GM18870 (cell line): ENCODE measurements at regions not wholly inside any gene's neighbourhood (a gene's known extent, or its start where the extent isn't known, plus 50 kb on each side); places are given as distances from the start of the nearest gene placed in this dataset.
"Not testable (repeated sequence)": the region's sequence is repeated elsewhere in the genome, so short reads cannot be mapped to it uniquely, and the experiment has no call there.

Source experiments
- ATAC-seq: cut with Tn5 transposase; IDR thresholded peaks from one replicate; pipeline ENCODE4 v1.9.1; 2021; ENCODE audit warnings: moderate library complexity; ENCODE audit not compliant: unreplicated experiment

DNA sequence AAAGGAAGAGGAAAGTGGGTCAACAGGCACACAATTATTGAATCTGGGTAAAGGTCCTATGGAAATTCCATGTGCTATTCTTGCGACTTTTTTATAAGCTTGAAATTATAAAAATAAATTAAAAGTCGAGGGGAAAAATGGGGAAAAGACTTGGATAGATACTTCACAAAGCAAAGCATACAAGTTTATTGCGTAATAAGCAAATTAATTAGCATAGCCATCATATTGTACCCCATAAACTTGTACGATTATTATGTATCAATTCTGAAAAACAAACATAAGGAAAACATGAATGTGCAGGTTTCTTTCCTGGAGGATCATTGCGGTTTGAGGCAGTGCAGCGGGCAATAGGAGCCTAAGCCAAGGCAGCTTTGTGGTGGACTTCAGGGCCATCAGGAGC, 351.6 kb upstream of the NOX3 start:
- no peak for ATAC-seq

DNA sequence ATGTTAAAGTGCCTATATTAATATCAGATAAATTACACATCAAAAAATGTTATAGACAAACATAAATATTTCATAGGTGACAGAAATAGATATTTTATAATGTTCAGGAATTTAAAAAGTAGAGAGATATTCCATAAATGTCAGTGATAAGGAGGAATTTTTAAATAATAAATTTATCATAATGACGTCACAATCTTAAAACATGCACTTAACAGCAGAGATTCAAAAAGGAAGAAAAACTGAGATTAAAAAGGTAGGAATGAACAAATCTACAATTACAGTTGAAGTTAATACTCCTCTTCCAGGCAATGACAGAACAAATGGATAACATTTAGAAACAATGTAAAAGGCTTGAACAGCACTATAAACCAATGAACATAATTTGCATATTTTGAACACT, 345.4 kb upstream of the NOX3 start:
- ATAC-seq, result no peak

DNA sequence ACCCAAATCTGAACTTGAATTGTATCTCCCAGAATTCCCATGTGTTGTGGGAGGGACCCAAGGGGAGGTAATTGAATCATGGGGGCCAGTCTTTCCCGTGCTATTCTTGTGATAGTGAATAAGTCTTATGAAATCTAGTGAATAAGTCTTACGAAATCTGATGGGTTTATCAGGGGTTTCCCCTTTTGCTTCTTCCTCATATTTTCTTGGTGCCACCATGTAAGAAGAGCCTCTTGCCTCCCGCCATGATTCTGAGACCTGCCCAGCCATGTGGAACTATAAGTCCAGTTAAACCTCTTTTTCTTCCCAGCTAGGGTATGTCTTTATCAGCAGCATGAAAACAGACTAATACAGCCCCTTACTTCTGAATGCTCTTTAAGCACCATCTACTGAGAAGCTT, 343.2 kb upstream of the NOX3 start:
- not testable (repeated sequence) for ATAC-seq

DNA sequence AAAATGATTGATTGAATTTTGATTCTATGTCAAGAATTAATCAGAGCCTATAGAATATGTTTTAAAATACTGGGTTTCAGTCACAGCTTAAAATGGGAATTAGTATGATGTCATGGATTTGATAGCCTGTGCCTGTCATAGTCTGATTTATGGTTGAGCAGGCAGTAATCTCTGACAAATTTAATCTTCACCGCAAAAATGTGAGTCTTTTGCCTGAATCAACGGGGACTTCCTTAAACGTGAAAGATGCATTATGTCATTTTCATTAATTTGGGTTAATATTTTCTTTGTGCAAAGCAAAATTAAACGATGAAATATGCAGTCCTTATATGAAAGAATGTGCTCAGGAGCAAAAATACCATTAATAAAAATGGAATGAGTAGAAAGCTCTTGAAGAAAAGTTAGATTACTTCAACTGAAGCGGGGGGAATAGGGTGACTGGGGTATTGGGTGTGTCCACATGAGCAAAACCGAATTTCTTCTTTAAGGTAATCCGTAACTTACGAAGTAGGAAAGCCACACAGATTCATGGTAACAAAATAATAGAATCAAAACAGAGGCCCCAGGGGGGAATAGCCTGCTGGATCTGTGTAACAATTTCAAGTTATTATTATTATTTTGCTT, 339.6 kb upstream of the NOX3 start:
- ATAC-seq, result no peak

DNA sequence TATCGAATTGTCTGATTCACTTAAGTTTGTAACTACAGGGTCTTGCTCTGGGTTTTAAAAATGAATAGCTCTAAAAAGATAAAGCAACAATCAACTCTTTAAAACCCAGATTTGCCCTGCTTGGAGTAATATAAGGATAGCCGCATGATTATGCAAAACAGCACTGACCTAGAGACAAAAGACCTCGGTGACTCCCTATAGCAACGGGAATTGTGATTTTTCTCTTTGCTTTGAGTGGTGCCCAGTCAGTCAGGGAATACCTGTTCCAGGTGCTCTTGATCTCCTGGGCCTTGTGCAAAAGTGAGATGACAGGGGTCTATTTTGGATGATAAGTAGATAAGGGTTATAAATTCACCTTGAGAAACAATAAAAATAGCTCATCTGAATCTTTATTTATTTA, 336.3 kb upstream of the NOX3 start:
- no peak for ATAC-seq

DNA sequence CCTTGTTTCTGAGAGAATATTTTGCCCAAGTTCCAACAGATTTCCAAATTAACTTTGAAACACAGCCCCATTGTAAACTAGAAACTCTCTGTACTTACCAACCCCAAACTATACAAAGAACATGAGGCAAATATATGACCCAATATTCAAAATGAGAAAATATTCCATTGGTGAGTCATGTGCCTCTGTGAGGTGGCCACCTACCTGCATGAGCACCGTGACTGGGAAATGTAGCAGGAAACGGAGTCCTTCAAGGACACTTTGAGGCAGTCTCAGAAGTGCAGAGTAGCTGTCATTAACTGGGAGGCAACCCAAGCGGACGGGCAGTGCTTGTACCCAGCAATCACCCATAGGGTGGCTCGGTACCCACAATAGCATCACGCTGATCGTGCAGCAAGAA, 335.5 kb upstream of the NOX3 start:
- no peak for ATAC-seq

DNA sequence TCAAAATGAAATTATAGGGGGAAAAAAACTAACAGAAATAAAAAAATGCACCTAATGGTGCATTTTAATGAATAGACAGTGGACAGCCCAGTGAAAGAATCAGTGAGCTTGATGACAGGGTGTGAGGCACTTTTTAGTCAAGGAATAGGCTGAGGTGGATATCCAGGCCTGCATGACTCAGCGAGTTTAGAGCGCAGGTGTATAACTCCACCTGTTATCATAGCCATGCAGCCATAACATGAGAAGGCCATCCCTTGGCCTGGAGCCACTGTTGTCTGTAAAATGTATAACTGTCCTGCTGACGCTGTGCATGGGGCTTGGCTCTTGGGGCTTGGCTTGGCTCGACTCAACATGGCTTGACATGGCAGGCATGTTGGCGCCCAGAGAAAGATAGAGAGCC, 331.5 kb upstream of the NOX3 start:
- no peak for ATAC-seq

DNA sequence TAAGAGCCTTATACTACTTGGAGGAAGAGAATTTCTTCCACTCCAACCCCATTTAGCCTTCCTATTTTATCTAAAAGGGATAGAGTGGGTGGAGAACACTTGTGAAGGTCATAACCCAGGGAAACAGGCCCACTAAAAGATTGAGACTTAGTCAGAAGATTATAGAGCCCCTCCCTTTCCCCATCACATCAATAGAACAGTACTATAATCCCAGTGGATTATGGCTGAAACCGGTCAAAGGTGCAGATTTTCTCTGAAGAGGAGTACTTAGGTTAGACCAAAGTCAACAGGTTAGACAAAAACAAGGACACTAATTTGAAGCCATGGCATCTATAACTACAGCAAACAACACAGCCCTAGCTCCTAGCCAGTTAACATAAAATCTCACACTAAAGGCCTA, 330.9 kb upstream of the NOX3 start:
- ATAC-seq, result no peak

DNA sequence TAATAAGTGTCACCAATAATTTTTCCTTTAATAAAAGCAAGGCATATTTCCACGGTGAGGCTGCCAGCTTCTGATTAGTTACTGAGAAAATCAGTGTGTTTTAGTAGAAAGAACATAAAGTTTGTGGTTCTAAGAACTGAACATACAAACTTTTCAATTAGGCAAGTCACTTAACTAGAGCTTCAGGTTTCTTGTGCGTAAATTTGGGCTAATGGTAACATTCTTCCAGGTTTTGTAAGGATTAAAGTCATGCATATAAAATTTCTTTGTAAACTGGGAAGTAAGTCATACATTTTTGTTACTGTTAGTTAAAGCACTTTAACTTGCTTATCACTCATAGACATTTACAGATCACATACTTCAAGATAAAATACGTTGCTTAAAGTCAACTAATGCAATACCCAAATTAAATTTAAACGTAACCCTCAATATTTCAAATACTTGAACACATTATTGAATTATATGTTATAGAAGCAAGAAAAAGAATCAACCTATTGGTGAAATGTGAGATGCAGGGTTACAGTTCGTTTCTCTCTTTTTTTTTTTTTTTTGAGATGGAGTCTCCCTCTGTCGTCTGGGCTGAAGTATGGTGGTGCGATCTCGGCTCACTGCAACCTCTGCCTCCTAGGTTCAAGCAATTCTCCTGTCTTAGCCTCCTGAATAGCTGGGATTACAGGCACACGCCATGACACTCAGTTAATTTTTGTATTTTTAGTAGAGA, 327.3 kb upstream of the NOX3 start:
- no peak for ATAC-seq

DNA sequence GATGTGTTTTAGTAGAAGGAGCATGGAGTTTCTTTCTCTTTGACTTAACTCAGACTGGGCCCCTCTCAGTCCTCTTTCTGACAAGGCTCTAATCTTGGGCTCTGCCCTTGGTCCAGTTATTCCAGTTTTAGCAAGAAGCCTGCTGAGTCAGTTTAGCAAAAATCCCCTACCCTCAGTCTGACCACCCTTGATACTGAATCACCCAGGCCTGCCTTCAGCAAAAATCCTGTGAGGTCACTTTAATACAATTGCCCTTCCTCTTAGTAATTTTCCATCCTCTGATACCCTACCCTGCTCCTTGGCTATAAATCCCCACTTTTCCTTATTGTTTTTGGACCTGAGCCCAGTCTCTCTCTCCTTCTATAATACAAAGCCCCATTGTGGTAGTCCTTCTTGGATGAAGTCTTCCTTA, 326.7 kb upstream of the NOX3 start:
- no peak for ATAC-seq

DNA sequence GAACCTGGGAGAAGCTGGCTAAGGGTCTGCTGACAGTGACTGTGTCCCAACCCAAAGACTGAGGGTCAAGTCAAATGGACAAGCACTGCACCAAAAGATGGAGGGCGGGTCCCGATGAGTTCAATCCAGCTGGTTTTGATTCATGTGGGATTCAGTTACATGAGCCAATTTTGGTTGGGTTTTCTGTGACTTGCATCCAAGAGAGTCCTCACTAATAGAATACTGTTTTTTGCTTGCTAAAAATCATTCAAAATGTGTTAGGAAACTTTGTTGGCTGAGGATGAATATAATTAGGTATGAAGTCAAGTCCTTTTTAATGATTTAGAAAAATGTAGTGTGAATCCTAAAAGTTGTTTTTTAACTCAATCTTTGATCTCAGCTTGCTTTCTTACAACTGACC, 323.8 kb upstream of the NOX3 start:
- ATAC-seq, result no peak

DNA sequence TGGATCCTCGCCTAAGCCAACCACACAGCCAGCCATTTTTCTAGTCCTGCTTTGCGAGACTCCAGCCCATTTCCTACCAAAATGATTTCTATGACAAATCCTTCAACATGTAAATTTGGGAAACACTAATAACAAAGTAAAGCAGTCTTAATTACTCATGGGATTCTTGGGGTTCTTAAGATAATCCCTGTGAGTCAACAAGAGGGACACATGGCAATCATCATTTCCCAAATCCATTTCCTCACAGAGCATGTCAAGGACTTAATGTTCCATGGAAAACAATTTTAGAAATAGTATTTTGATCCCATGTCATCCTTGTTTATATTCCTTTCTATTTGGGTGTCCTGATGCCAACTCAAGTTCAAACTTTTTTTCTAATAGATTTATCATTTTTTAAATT, 322.7 kb upstream of the NOX3 start:
- no peak for ATAC-seq

DNA sequence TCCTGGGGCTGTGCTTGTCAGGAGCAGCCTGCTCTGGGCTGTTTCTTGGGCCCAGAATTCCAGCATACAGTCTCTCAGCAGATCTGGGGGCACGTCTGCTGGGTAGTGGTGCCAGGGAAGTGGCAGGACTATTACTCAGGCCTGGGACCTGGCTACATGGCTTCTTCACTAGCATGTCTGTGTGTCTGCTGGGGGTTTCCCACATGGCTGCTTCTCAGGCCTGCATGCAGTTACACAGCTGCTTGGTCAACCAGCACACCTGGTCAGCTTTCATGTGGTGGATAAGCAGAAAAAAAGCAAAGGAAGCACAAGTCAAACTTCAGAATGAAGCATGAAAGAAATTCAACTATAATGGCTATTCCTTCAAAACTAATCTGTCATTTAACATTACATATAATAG, 316.2 kb upstream of the NOX3 start:
- ATAC-seq, result no peak

DNA sequence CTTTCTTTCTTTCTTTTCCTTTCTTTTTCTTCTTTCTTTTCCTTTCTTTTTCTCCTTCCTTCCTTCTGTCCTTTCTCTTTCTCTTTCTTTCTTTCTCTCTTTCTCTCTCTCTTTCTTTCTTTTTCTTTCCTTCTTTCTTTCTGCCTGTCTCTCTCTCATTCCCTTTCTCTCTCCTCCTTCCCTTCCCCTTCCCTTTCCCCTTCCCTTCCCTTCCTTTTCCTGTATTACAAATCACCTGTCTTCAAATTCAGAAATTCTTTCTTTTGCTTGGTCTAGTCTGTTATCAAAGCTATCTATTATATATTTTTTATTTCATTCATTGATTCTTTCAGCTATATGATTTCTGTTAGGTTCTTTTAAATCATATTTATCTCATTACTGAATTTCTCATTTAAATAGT, 315.2 kb upstream of the NOX3 start:
- no peak for ATAC-seq

DNA sequence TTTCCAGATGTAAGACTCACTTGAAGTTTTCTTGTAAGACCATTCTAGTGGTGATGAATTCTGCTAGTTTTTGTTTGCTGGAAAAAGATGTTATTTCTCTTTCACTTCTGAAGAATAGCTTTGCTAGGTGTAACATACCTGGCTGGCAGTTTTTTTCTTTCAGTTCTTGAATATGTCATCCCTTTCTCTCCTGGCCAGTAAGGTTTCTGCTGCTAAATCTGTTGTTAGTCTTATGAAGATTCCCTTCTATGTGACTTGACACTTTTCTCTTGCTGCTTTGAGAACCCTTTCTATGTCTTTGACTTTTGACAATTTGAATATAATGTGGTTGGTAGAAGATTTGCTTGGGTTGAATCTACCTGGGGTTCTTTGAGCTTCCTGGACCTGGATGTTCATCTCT, 314.7 kb upstream of the NOX3 start:
- no peak for ATAC-seq

DNA sequence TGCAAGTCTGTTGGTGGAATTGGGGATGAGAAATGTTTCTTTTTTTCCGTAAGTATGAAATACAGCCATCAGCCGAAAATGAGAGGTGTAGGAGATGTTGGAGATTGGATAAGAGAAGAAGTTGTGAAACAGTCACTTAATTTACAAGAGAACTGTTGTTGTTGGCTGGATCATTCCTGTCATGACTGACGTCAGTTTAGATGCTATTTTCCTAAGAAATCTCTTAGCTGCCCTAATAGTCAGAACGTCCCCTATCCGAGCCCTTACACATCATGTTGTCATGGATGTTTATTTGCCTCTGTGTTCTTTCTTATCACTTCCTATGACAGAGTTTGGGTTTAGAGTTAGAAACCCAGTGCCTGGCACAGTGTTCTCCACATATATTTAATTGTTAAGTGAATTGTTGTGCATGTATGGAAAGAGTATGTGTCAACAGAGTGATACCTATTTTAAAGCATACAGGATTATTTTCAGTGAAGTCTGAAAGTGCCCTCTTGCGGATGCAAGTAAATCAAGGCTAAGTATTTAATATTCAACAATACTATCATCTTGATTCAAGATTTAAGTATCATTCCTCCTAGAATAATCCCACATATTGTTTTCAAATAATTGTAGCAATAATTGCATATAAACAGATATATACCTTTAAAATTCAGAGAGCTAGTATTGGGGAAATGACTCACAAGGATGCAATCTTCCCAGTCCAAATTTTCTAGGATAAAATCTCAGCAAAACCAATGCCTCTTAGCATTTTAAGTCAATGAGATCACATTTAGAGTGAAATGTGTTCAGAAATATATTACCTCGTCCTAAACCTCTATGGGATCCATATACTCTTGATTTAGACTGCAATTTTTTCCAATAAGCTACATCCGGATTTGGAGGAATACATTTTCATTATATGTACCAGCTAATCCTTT, 309.9 kb upstream of the NOX3 start:
- no peak for ATAC-seq

DNA sequence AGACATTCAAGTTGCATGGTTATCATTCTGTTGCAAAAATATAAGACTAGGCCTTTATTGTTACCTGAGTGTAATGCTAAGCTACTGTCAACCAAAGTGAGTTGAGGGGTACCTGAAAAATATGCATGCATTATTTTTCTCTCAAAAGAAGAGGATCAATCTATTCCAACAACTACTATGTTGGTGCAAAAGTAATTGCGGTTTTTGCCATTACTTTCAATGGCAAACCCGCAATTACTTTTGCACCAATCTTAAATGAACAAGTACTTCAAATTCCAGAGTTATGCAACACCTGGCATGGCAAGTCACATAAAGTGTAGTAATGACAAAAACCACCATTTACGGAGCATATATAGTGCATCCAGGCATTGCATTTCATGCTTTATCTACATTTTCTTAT, 307.0 kb upstream of the NOX3 start:
- no peak for ATAC-seq

DNA sequence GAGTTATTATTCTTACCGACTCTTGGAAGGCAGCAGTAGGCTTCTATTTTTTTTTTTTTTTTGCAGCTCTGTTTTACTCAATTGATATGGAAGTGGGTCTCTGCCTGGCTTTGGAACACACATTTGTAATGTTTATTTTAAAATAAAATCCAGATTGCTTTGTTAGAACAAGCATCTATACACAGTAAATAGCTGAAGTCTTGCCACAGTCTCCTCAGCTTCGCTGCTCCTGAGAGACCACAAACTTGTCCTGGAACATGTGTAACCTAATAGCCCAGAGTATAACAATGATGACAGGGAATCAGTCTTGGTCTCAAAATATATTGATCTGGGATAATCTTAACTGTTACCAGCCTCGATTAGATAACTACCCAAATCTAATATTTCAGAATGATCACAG, 299.8 kb upstream of the NOX3 start:
- no peak for ATAC-seq

DNA sequence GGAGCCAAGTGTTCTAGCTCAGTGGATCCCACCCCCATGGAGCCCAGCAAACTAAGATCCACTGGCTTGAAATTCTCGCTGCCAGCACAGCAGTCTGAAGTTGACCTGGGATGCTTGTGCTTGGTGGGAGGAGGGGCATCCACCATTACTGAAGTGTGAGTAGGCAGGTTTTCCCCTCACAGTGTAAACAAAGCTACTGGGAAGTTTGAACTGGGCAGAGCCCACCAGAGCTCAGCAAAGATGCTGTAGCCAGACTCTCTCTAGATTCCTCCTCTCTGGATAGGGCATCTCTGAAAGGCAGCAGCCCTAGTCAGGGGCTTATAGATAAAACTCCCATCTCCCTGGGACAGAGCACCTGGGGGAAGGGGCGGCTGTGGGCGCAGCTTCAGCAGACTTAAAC, 293.1 kb upstream of the NOX3 start:
- ATAC-seq, result not testable (repeated sequence)

DNA sequence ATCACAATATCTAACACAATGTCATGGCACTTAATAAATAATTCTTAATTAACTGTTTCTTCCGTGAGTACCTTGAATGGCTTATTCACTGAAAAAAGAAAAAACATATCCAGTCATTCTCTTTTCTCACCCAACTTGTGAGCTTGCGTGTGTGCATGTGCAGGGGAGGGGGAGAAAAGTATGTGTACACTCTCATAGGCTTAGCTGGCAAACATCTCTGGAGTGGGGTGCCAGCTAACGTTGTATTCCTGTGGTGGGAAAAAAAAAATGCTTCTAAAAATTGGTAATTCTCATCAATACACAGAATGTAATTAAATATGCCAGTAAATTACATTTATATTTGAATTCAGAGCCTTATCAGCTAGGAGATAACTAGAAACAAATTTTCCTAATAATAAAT, 291.9 kb upstream of the NOX3 start:
- ATAC-seq, result no peak

DNA sequence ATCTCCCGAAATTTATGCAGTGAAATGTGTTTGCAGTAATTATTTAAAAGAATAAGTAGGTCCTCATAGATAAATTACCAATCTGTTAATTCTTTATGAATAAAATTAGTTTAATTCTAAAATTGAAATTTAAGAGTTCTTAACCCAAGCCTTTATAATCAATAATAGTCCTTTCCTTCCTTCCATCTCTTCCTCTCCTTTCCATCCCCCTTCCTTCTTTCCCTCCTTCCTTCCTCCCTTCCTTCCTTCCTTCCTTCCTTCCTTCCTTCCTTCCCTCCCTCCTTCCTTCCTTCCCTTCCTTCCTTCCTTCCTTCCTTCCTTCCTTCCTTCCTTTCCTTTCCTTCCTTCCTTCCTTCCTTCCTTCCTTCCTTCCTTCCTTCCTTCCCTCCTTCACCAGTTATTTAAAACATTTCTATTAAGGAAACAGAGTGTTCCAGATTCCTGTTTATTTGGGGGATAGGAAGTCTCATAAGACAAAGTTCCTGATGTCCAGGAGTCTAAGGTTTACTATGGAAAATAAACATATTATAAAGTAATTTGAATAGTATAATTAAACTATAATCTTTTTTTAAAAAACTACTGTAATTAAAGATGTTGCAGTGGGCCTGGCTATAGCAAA, 285.3 kb upstream of the NOX3 start:
- ATAC-seq, result no peak
